Motor neuron (in vitro differentiated cells): ENCODE measurements at regions not wholly inside any gene's neighbourhood (a gene's known extent, or its start where the extent isn't known, plus 50 kb on each side); places are given as distances from the start of the nearest gene placed in this dataset.

Experiments
- ATAC-seq, 8 experiments: fragments of 200-7000 bp; cut with Tn5 transposase; replicated peaks in 6 of 8; 2 replicates each; pipeline ENCODE4 v1.8.0; 2021; ENCODE audit warnings: mild to moderate bottlenecking in 8 of 8, moderate library complexity in 8 of 8
- H3K27ac ChIP-seq, 2 donors: fragments of 250-450 bp; sonication (Bioruptor Pico); 2 replicates each; pipeline ENCODE4 v1.9.0; 2021; ENCODE audit warnings: antibody characterized with exemption in 2 of 2, mild to moderate bottlenecking in 2 of 2, moderate library complexity in 1 of 2
- H3K4me1 ChIP-seq, 2 donors: fragments of 250-450 bp; sonication (Bioruptor Pico); replicated peaks in 1 of 2; 2 replicates each; pipeline ENCODE4 v1.6.1; 2021; ENCODE audit warnings: antibody characterized with exemption in 2 of 2, mild to moderate bottlenecking in 2 of 2, moderate library complexity in 1 of 2
- H3K4me3 ChIP-seq, 5 donors: fragments of 250-450 bp; sonication (Bioruptor Pico); 2 replicates each; pipeline ENCODE4 v1.9.0; 2021; ENCODE audit warnings: antibody characterized with exemption in 5 of 5, mild to moderate bottlenecking in 5 of 5, moderate library complexity in 4 of 5
- WGBS, 10 experiments: fragments of 450-650 bp; shearing (Covaris generic); methylation state at CpG; one replicate each; pipeline ENCODE4 v1.0.0; 2022; 5-methylcytosine and 5-hydroxymethylcytosine counted together
- in situ Hi-C, 9 experiments: fragments of 400-800 bp; cut with MboI; loops; one replicate each; pipeline ENCODE4 v1.15.0; 2021; ENCODE audit warnings: low sequenced_read_pairs in 9 of 9, low pct_unique_long_range_greater_than_20kb in 2 of 9; ENCODE audit not compliant: unreplicated experiment in 9 of 9

- Histone ChIP-seq H3K4me3 (no peak overlapping the region), H3K4me1 (no peaks in the 10 kb centered on the region), H3K27ac (no peak overlapping the region)
- WGBS, 10 experiments = 7 to 100% (median 59%) methylated on average over 2 to 5 of the region's 5 CpGs
- no peak for ATAC-seq
- in situ Hi-C loops = no loop called here
Measured at GRCh38 chr18:70998490-70998889, 709.6 kb downstream of the SOCS6 start.

GRCh38 chr18:70994116-70994515 lies 705.3 kb downstream of the SOCS6 start:
- in situ Hi-C loops = no loop called here
- no peak for ATAC-seq
- no peak overlapping the region for H3K27ac ChIP-seq
- no peak overlapping the region for H3K4me3 ChIP-seq
- WGBS, 10 experiments = 0 to 84% (median 60%) methylated on average over 2 to 3 of the region's 3 CpGs
- no peaks in the 10 kb centered on the region for H3K4me1 ChIP-seq

GRCh38 chr18:70991577-70991976 lies 702.7 kb downstream of the SOCS6 start:
- Histone ChIP-seq H3K4me1 (no peaks in the 10 kb centered on the region), H3K4me3 (no peak overlapping the region), H3K27ac (no peak overlapping the region)
- no peak for ATAC-seq
- in situ Hi-C loops = no loop called here

- in situ Hi-C loops = no loop called here
- no peak overlapping the region for H3K27ac ChIP-seq
Measured at GRCh38 chr18:70985948-70986347, 697.1 kb downstream of the SOCS6 start.

GRCh38 chr18:70982292-70982691 lies 693.4 kb downstream of the SOCS6 start:
- Histone ChIP-seq H3K27ac (no peak overlapping the region), H3K4me3 (no peak overlapping the region), H3K4me1 (no peaks in the 10 kb centered on the region)
- in situ Hi-C loops = no loop called here
- WGBS, 10 experiments = 0 to 72% (median 32%) methylated on average over 1 to 2 of the region's 2 CpGs; no CpG with 5 or more reads in 1 of the 10 experiments
- no peak for ATAC-seq

More at GRCh38 chr18:70985948-70986347, 697.1 kb downstream of the SOCS6 start:
- Histone ChIP-seq H3K4me1 (no peaks in the 10 kb centered on the region), H3K4me3 (no peak overlapping the region)
- WGBS, 10 experiments = 0 to 100% (median 25%) methylated on average over 1 of the region's 1 CpG; no CpG with 5 or more reads in 4 of the 10 experiments
- no peak for ATAC-seq

GRCh38 chr18:70981400-70982140 lies 692.7 kb downstream of the SOCS6 start:
- no peak overlapping the region for H3K4me3 ChIP-seq
- H3K4me1 ChIP-seq = no peaks in the 10 kb centered on the region
- in situ Hi-C loops = no loop called here
- ATAC-seq = no peak
- no peak overlapping the region for H3K27ac ChIP-seq
- 8 to 94% (median 50%) methylated on average over 2 to 6 of the region's 6 CpGs; no CpG with 5 or more reads in 3 of the 10 experiments for WGBS, 10 experiments

- Histone ChIP-seq H3K4me3 (no peak overlapping the region), H3K4me1 (no peaks in the 10 kb centered on the region), H3K27ac (no peak overlapping the region)
- WGBS, 10 experiments = 0 to 96% (median 45%) methylated on average over 2 to 5 of the region's 5 CpGs
- in situ Hi-C loops = no loop called here
- no peak for ATAC-seq
Measured at GRCh38 chr18:70973626-70974025, 684.8 kb downstream of the SOCS6 start.

- in situ Hi-C loops = no loop called here
- H3K4me3 ChIP-seq = no peak overlapping the region
- peak in 4 of 8 experiments; percentile 27 to 84 (median 56) for ATAC-seq
- peaks cover 0 to 3% of the 10 kb centered on the region in 2 donors for H3K4me1 ChIP-seq
- WGBS, 10 experiments = 0 to 88% (median 50%) methylated on average over 2 to 3 of the region's 3 CpGs; no CpG with 5 or more reads in 1 of the 10 experiments
- H3K27ac ChIP-seq = no peak overlapping the region
Measured at GRCh38 chr18:70966419-70966818, 677.6 kb downstream of the SOCS6 start.

- no peak overlapping the region for H3K27ac ChIP-seq
- no peak for ATAC-seq
- peaks cover 0 to 3% of the 10 kb centered on the region in 2 donors for H3K4me1 ChIP-seq
- H3K4me3 ChIP-seq = no peak overlapping the region
- in situ Hi-C loops = no loop called here
- WGBS, 10 experiments = 0 to 100% (median 64%) methylated on average over 1 to 3 of the region's 3 CpGs
Measured at GRCh38 chr18:70961939-70962338, 673.1 kb downstream of the SOCS6 start.

- 0 to 100% (median 35%) methylated on average over 1 to 6 of the region's 6 CpGs; no CpG with 5 or more reads in 3 of the 10 experiments for WGBS, 10 experiments
- Histone ChIP-seq H3K27ac (no peak overlapping the region), H3K4me1 (no peaks in the 10 kb centered on the region), H3K4me3 (no peak overlapping the region)
- in situ Hi-C loops = no loop called here
- no peak for ATAC-seq
Measured at GRCh38 chr18:70956554-70956953, 667.7 kb downstream of the SOCS6 start.

GRCh38 chr18:70936160-70936559 lies 647.3 kb downstream of the SOCS6 start:
- in situ Hi-C loops = loop anchor here in 4 of 9 experiments (25.0 kb wide), 1 partner anchor 1601 kb away; the partner anchor contains the start of gene CBLN2 (in 4 of the 4)
- H3K4me1 ChIP-seq = peaks cover 0 to 16% of the 10 kb centered on the region in 2 donors
- WGBS, 10 experiments = 0 to 100% (median 67%) methylated on average over 1 to 7 of the region's 8 CpGs; no CpG with 5 or more reads in 2 of the 10 experiments
- no peak for ATAC-seq
- no peak overlapping the region for H3K4me3 ChIP-seq
- no peak overlapping the region for H3K27ac ChIP-seq

- no peak overlapping the region for H3K4me3 ChIP-seq
- no peaks in the 10 kb centered on the region for H3K4me1 ChIP-seq
- 17 to 100% (median 52%) methylated on average over 2 to 7 of the region's 7 CpGs for WGBS, 10 experiments
- ATAC-seq = peak in 6 of 8 experiments; percentile 28 to 64 (median 36)
- H3K27ac ChIP-seq = no peak overlapping the region
- in situ Hi-C loops = loop anchor here in 4 of 9 experiments (25.0 kb wide), 1 partner anchor 1605 kb away; the partner anchor contains the start of gene CBLN2 (in 4 of the 4)
Measured at GRCh38 chr18:70931942-70932814, 643.3 kb downstream of the SOCS6 start.

- in situ Hi-C loops = no loop called here
- no peaks in the 10 kb centered on the region for H3K4me1 ChIP-seq
- no peak for ATAC-seq
- 0 to 100% (median 50%) methylated on average over 2 to 3 of the region's 4 CpGs; no CpG with 5 or more reads in 6 of the 10 experiments for WGBS, 10 experiments
- H3K27ac ChIP-seq = no peak overlapping the region
- no peak overlapping the region for H3K4me3 ChIP-seq
Measured at GRCh38 chr18:70920840-70921374, 632.1 kb downstream of the SOCS6 start.
